ENCODE measurements at regions not wholly inside any gene's neighbourhood (a gene's known extent, or its start where the extent isn't known, plus 50 kb on each side); places are given as distances from the start of the nearest gene placed in this dataset.

DNA sequence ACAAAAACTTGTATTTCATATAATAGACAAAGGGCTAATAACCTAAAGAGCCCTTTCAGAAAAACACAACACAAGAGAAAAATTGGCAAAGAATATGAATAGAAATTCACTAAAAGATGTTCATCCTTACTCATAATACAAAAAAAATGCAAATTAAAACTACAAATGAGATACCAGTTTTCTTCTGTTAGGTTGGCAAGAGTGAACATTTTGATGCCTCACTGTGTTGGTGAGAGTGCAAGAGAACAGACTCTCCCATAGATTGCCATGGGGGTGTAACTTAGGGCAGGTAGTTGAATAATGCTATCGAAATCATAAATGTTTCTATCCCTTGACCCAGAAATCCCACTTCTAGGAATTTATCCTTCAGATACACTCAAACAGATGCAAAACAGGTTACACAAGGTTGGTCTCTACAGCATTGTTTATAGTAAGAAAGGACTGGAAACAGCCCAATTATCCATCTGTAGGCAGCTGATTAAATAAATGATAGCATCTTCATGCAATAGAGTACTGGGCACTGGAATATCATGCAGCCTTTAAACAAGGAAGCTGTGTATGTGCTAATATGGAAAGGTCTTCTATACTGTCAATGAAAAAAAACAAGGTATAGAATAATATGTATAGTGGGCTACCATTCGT is 146.3 kb downstream of the TLE3 start:
- no peak for DNase-seq (ENCODE audit: low read depth in 4 of 4, low spot score in 2 of 4)

- DNase-seq (ENCODE audit: low read depth in 4 of 4, low spot score in 2 of 4) = no peak
Measured at GRCh38 chr15:69951898-69952555, 145.7 kb downstream of the TLE3 start.

GRCh38 chr15:69953051-69953450 is 144.7 kb downstream of the TLE3 start:
- DNase-seq (ENCODE audit: low read depth in 4 of 4, low spot score in 2 of 4) = no peak

GRCh38 chr15:69953816-69954215 is 143.9 kb downstream of the TLE3 start:
- DNase-seq (ENCODE audit: low read depth in 4 of 4, low spot score in 2 of 4) = no peak

GRCh38 chr15:69954666-69955065 is 143.1 kb downstream of the TLE3 start:
- no peak for DNase-seq (ENCODE audit: low read depth in 4 of 4, low spot score in 2 of 4)

DNA sequence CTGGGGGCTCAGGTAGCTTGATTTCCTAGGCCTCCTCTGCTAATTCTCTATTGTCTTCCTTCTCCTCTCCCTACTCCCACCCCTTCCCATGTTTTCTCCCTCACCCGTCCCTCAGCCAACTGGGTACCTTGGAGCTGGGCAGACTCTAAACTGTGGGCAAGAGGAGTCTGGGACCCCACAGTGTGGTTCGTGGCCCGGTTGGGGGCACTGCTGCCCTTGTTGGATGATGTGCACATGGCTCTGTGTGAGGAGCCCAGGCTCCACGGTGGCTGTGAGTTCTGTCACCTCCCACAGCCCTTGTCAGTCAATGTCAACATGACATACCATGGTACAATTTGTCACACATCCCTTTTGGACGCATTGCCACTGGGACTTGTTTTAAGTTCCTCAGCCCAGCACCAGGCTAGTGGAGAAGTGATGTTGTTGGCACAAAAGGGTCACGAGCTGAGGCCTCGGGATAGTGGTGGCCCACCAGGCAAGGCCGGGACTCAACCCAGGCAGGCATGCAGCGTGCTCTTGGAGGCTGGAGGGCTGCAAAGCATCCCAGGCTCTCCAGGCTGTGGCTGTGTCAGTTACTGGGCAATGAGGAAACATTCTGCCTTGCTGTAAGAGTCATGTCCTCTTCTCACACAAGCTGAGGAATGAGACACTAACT is 142.3 kb downstream of the TLE3 start:
- no peak for DNase-seq (ENCODE audit: low read depth in 4 of 4, low spot score in 2 of 4)

DNA sequence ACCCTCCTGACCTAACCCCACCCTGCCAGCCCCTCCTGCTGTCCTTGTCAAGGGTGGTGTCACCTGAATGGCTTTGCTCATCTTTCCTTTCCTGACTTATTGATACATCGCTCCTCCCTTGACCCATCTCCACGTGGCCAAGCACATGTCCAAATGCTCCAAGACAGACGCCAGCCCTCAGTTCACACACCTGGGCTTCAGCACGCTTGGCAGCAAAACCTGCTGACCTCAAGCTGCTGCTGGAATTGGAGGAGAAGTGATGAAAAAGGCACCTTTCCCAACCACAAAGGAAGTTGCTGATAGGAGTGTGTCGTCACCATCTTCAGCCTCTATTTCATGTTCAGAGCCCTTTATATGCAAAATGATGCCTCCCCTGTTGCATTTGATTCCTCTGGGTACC is 141.3 kb downstream of the TLE3 start:
- no peak for DNase-seq (ENCODE audit: low read depth in 4 of 4, low spot score in 2 of 4)

DNA sequence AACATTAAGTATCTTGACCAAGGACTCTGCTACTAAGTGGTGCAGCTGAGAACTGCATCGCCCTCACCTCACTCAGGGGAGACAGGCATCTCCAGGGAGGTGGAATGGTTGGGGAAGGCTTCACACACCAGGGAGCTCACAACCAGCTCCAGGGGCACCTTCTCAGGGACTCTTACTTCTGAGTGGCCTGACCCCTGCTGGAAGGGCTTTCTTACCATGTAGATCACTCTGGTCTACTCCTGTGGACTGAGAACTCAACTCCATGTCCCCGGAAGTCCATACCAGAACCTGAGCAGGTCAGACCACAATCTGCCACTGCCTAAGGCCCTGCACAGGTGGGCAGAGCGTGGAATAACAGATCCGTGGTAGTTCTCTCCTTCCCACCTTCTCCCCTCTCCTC is 140.5 kb downstream of the TLE3 start:
- DNase-seq (ENCODE audit: low read depth in 4 of 4, low spot score in 2 of 4) = no peak

DNA sequence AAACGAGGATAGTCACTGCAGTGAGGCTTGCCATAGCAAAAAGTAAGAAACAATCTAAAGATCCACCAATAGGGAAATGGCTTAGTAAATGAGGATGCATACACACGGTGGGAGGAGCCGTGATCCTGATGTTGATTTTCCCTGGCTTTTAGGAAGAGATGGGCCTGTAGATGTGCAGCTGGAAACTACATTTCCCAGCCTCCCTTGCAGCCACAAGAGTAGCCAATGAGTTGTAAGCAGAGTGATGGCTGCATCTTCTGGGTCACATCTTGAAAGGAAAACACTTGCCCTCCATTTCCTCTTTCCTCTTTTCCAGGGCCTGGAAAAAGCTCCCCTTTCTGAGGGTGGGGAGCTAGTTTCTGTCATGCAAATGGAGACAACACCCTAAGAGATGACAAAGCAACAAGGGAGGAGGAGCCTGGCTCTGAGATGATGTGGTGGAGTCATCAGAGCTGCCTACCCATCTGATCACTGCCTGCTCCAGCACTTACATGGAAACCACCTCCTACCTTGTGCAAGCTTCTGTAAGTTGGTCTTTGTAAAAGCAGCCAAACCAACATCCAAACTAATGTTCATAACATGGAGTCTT is 139.1 kb downstream of the TLE3 start:
- DNase-seq (ENCODE audit: low read depth in 4 of 4, low spot score in 2 of 4) = no peak

DNA sequence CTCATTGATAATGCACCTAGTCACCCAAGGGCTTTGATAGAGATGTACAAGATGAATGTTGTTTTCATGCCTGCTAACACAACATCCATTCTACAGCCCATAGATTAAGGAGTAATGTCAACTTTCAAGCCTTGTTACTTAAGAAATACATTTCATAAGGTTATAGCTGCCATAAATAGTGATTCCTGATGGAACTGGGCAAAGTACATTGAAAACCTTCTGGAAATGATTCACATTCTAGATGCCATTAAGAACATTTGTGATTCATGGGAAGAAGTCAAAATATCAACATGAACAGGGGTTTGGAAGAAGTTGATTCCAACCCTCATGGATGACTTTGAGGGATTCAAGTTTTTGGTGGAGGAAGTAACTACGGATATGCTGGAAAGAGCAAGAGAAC is 135.2 kb downstream of the TLE3 start:
- no peak for DNase-seq (ENCODE audit: low read depth in 4 of 4, low spot score in 2 of 4)

DNA sequence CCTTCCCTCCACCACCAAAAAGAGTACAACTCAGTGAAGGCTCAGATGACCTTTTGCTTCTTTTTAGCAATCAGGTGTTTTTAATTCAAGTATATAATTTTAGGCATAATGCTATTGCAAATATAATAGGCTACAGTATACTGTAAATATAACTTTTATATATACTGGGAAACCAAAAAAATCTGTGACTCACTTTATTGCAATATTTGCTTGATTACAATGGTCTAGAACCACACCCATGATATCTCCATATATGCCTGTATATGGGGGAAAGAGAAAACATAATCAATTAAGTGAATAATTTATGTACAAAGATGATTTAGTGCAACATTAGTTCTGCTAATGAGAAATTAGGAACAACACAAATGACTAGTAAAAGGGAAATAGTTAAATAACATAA is 134.3 kb downstream of the TLE3 start:
- no peak for DNase-seq (ENCODE audit: low read depth in 4 of 4, low spot score in 2 of 4)

DNA sequence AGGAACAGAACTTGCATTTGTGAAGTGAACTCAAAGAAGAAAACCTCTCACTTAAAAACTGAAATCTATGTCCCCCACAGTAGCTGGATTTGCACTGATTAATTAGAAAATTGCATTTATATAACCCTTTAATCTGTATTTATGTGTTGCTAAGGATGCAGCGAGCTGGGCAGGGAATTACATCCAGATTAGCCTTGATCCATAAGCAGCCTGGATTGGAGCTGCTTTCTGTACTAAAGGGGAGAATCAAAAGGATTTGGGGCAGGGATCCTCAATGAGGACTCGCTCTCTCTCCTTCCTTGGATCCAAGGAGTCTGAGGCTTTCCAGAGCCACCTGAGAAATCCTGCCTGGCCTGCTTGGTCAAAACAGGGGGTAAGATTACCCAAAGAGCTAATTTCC is 125.9 kb downstream of the TLE3 start:
- DNase-seq (ENCODE audit: low read depth in 4 of 4, low spot score in 2 of 4) = no peak

DNA sequence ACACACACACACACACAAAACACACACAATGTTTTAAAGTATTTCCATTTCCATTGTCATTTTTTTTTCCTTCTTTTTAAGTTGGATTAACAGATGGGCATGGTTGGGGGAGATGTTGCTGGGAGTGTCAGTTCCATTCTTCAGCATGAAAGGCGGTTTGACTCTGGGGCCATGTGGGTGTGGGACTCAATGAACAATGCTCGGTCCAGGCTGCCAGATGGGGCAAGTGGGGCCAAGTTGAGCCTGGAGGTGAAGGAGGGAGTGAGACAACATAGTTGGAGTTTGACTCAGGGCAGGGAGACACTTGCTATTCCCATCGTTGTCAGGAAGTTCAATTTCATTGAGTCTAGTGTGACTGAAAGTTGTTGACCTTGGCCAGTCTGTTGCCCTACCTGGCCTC is 125.3 kb downstream of the TLE3 start:
- no peak for DNase-seq (ENCODE audit: low read depth in 4 of 4, low spot score in 2 of 4)

GRCh38 chr15:69973102-69973714 is 124.5 kb downstream of the TLE3 start:
- DNase-seq (ENCODE audit: low read depth in 4 of 4, low spot score in 2 of 4) = peak in 1 of 4 donors; percentile 6

DNA sequence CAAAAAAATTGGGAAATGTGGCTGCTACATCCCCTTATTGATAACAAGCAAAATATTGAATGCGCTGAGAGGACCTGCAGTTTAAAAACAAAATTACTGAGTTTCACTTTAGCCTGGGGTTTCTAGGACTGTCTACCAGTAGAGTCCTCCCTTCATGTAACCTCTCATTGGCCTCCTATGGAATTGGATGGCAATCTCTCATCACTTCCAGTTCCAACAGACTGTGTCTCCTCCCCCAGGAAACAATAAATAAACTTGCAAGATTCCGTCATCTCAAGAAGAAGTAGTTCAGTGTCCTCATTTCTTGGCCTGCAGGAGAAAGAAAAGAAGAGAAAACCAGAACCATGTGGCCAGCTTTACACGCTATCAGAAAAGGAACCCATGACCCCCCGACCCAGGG is 123.8 kb downstream of the TLE3 start:
- no peak for DNase-seq (ENCODE audit: low read depth in 4 of 4, low spot score in 2 of 4)

DNA sequence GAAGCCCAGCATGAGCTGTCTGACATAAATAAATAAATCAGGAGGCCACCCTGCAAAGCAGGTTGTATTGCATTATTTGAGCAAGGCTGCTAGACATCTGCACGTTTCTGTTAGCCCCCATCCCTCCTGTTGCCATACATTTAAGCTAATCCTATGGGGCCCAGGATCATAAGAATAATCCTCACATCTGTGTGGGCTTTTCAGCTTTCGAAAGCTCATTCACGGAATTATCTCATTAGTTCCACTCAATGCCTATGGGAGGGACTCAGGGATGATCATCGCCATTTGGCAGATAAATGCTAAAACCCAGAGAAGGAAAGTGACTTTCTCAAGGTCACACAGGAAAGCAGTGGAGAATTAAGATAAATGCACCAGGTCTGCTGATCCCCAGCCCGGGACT is 123.4 kb downstream of the TLE3 start:
- DNase-seq (ENCODE audit: low read depth in 4 of 4, low spot score in 2 of 4) = no peak

- peak in 3 of 4 donors; percentile 56 to 82 (median 56) for DNase-seq (ENCODE audit: low read depth in 4 of 4, low spot score in 2 of 4)
Measured at GRCh38 chr15:69976366-69976994, 121.2 kb downstream of the TLE3 start.

GRCh38 chr15:69978603-69979002 is 119.1 kb downstream of the TLE3 start:
- DNase-seq (ENCODE audit: low read depth in 4 of 4, low spot score in 2 of 4) = no peak

DNA sequence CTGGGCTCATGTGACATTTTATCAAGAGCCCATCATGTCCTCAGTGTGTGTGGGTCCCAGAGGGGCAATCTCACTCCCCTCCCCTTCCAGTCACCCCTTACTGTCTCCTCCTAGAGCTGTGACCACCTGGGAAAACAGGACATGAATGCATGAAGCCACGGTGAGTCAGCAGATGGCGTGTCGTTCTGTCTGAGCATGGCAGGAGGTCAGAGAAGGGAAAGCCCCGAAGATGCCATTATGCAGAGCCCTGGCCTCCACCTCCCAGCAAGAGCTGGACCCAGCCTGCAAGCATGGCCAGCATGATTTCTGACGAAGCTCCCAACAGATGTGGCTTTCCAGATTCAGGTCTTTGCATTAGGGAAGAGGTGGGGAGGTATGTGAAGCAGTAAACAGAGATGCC is 118.5 kb downstream of the TLE3 start:
- no peak for DNase-seq (ENCODE audit: low read depth in 4 of 4, low spot score in 2 of 4)

GRCh38 chr15:69979783-69980182 is 117.9 kb downstream of the TLE3 start:
- no peak for DNase-seq (ENCODE audit: low read depth in 4 of 4, low spot score in 2 of 4)

All from left renal cortex interstitium (tissue), 4 donors.